ENCODE measurements at regions not wholly inside any gene's neighbourhood (a gene's known extent, or its start where the extent isn't known, plus 50 kb on each side); places are given as distances from the start of the nearest gene placed in this dataset.

- Histone ChIP-seq H3K36me3 (replicated peaks; ENCODE audit: control insufficient read depth, insufficient read depth, low read length) (no peaks in the 10 kb centered on the region), H3K4me3 (ENCODE audit: insufficient read depth, low read depth, low read length) (no peak overlapping the region), H3K27me3 (ENCODE audit: control insufficient read depth, insufficient read depth, low read length) (no peaks in the 10 kb centered on the region)
- peak; percentile 13 for DNase-seq
Observed at GRCh38 chr9:129283705-129284606, 105.9 kb upstream of the IER5L start.

- Histone ChIP-seq H3K4me3 (ENCODE audit: insufficient read depth, low read depth, low read length) (no peak overlapping the region), H3K27me3 (ENCODE audit: control insufficient read depth, insufficient read depth, low read length) (no peaks in the 10 kb centered on the region), H3K36me3 (replicated peaks; ENCODE audit: control insufficient read depth, insufficient read depth, low read length) (no peaks in the 10 kb centered on the region)
- DNase-seq = no peak
Observed at GRCh38 chr9:129283291-129283691, 105.2 kb upstream of the IER5L start.

- Histone ChIP-seq H3K4me3 (ENCODE audit: insufficient read depth, low read depth, low read length) (no peak overlapping the region), H3K36me3 (replicated peaks; ENCODE audit: control insufficient read depth, insufficient read depth, low read length) (no peaks in the 10 kb centered on the region), H3K27me3 (ENCODE audit: control insufficient read depth, insufficient read depth, low read length) (no peaks in the 10 kb centered on the region)
- no peak for DNase-seq
Observed at GRCh38 chr9:129282731-129283211, 104.7 kb upstream of the IER5L start.

- H3K36me3 ChIP-seq (replicated peaks; ENCODE audit: control insufficient read depth, insufficient read depth, low read length) = no peaks in the 10 kb centered on the region
- H3K27me3 ChIP-seq (ENCODE audit: control insufficient read depth, insufficient read depth, low read length) = no peaks in the 10 kb centered on the region
- no peak overlapping the region for H3K4me3 ChIP-seq (ENCODE audit: insufficient read depth, low read depth, low read length)
- DNase-seq = peak; percentile 68
Observed at GRCh38 chr9:129282272-129282671, 104.2 kb upstream of the IER5L start.

- H3K4me3 ChIP-seq (ENCODE audit: insufficient read depth, low read depth, low read length) = no peak overlapping the region
- no peaks in the 10 kb centered on the region for H3K27me3 ChIP-seq (ENCODE audit: control insufficient read depth, insufficient read depth, low read length)
- no peaks in the 10 kb centered on the region for H3K36me3 ChIP-seq (replicated peaks; ENCODE audit: control insufficient read depth, insufficient read depth, low read length)
- DNase-seq = no peak
Observed at GRCh38 chr9:129281506-129282145, 103.6 kb upstream of the IER5L start.

GRCh38 chr9:129280623-129281271 lies 102.7 kb upstream of the IER5L start:
- no peak overlapping the region for H3K4me3 ChIP-seq (ENCODE audit: insufficient read depth, low read depth, low read length)
- no peak for DNase-seq
- no peaks in the 10 kb centered on the region for H3K27me3 ChIP-seq (ENCODE audit: control insufficient read depth, insufficient read depth, low read length)
- H3K36me3 ChIP-seq (replicated peaks; ENCODE audit: control insufficient read depth, insufficient read depth, low read length) = no peaks in the 10 kb centered on the region

- Histone ChIP-seq H3K4me3 (ENCODE audit: insufficient read depth, low read depth, low read length) (no peak overlapping the region), H3K27me3 (ENCODE audit: control insufficient read depth, insufficient read depth, low read length) (no peaks in the 10 kb centered on the region), H3K36me3 (replicated peaks; ENCODE audit: control insufficient read depth, insufficient read depth, low read length) (no peaks in the 10 kb centered on the region)
- DNase-seq = no peak
Observed at GRCh38 chr9:129280236-129280622, 102.2 kb upstream of the IER5L start.

GRCh38 chr9:129278391-129279237 lies 100.6 kb upstream of the IER5L start:
- peak; percentile 88 for DNase-seq
- H3K36me3 ChIP-seq (replicated peaks; ENCODE audit: control insufficient read depth, insufficient read depth, low read length) = no peaks in the 10 kb centered on the region
- no peaks in the 10 kb centered on the region for H3K27me3 ChIP-seq (ENCODE audit: control insufficient read depth, insufficient read depth, low read length)
- H3K4me3 ChIP-seq (ENCODE audit: insufficient read depth, low read depth, low read length) = no peak overlapping the region

GRCh38 chr9:129276486-129277230 lies 98.6 kb upstream of the IER5L start:
- Histone ChIP-seq H3K36me3 (replicated peaks; ENCODE audit: control insufficient read depth, insufficient read depth, low read length) (no peaks in the 10 kb centered on the region), H3K27me3 (ENCODE audit: control insufficient read depth, insufficient read depth, low read length) (no peaks in the 10 kb centered on the region), H3K4me3 (ENCODE audit: insufficient read depth, low read depth, low read length) (no peak overlapping the region)
- peak; percentile 73 for DNase-seq

GRCh38 chr9:129275626-129276247 lies 97.7 kb upstream of the IER5L start:
- peak; percentile 49 for DNase-seq
- Histone ChIP-seq H3K4me3 (ENCODE audit: insufficient read depth, low read depth, low read length) (no peak overlapping the region), H3K27me3 (ENCODE audit: control insufficient read depth, insufficient read depth, low read length) (no peaks in the 10 kb centered on the region; the same call in 1 of the 2 replicates), H3K36me3 (replicated peaks; ENCODE audit: control insufficient read depth, insufficient read depth, low read length) (no peaks in the 10 kb centered on the region)

GRCh38 chr9:129273941-129274684 lies 96.1 kb upstream of the IER5L start:
- no peak overlapping the region for H3K4me3 ChIP-seq (ENCODE audit: insufficient read depth, low read depth, low read length)
- H3K27me3 ChIP-seq (ENCODE audit: control insufficient read depth, insufficient read depth, low read length) = no peaks in the 10 kb centered on the region; the same call in 1 of the 2 replicates
- H3K36me3 ChIP-seq (replicated peaks; ENCODE audit: control insufficient read depth, insufficient read depth, low read length) = no peaks in the 10 kb centered on the region
- no peak for DNase-seq

- DNase-seq = peak; percentile 20
- Histone ChIP-seq H3K27me3 (ENCODE audit: control insufficient read depth, insufficient read depth, low read length) (no peaks in the 10 kb centered on the region; the same call in 1 of the 2 replicates), H3K36me3 (replicated peaks; ENCODE audit: control insufficient read depth, insufficient read depth, low read length) (no peaks in the 10 kb centered on the region), H3K4me3 (ENCODE audit: insufficient read depth, low read depth, low read length) (no peak overlapping the region)
Observed at GRCh38 chr9:129273136-129273895, 95.3 kb upstream of the IER5L start.

Measured in H7 (cell line).